ENCODE measurements at regions not wholly inside any gene's neighbourhood (a gene's known extent, or its start where the extent isn't known, plus 50 kb on each side); places are given as distances from the start of the nearest gene placed in this dataset.
"Not testable (repeated sequence)": the region's sequence is repeated elsewhere in the genome, so short reads cannot be mapped to it uniquely, and the experiment has no call there.

- CTCF ChIA-PET, result no interaction called here
These were observed 613.6 kb upstream of the CBLB start for GRCh38 chr3:106482451-106482850.

DNA sequence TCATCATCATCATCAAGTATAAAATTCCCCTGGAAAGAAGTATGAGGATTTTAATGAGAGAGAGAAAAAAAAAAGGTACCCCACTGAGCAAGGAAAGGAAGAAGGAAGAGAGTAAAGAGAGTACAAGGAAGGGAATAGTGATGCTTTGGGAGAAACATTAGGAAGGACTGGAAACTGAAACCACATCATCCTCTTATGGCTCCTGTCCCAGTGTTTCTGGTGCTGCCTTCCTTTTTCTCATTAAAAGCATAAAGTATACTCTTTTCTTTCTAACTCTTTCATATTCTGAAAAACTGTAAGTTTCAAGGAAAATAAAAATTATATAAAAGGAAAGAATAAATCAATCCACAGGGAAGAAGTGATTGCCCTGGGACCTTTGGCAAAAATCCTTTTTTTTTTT, 616.4 kb upstream of the CBLB start:
- H3K4me3 ChIP-seq (ENCODE audit: low read depth, low read length), result no peak overlapping the region
- no peaks in the 10 kb centered on the region for H3K27me3 ChIP-seq (ENCODE audit: control insufficient read depth, insufficient read depth, low read length)
- no peak overlapping the region for H3K27ac ChIP-seq (ENCODE audit: low read depth, low read length)
- TF ChIP-seq, protein P1, sequence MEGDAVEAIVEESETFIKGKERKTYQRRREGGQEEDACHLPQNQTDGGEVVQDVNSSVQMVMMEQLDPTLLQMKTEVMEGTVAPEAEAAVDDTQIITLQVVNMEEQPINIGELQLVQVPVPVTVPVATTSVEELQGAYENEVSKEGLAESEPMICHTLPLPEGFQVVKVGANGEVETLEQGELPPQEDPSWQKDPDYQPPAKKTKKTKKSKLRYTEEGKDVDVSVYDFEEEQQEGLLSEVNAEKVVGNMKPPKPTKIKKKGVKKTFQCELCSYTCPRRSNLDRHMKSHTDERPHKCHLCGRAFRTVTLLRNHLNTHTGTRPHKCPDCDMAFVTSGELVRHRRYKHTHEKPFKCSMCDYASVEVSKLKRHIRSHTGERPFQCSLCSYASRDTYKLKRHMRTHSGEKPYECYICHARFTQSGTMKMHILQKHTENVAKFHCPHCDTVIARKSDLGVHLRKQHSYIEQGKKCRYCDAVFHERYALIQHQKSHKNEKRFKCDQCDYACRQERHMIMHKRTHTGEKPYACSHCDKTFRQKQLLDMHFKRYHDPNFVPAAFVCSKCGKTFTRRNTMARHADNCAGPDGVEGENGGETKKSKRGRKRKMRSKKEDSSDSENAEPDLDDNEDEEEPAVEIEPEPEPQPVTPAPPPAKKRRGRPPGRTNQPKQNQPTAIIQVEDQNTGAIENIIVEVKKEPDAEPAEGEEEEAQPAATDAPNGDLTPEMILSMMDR (IDR thresholded peaks at IDR 0.05; ENCODE audit: low read depth, low read length), result no peak
- ChIA-PET POLR2A (no interaction called here), CTCF (no interaction called here)
- DNase-seq (ENCODE audit: low read depth, low spot score), result no peak
- peaks cover 7% of the 10 kb centered on the region; the same call in 1 of the 2 replicates for H3K9me3 ChIP-seq (ENCODE audit: control insufficient read depth, insufficient read depth, low read length)

More at GRCh38 chr3:106482451-106482850, 613.6 kb upstream of the CBLB start:
- H3K27ac ChIP-seq (ENCODE audit: low read depth, low read length), result no peak overlapping the region
- POLR2A ChIA-PET, result no interaction called here
- H3K27me3 ChIP-seq (ENCODE audit: control insufficient read depth, insufficient read depth, low read length), result no peaks in the 10 kb centered on the region
- peaks cover 7% of the 10 kb centered on the region; the same call in 1 of the 2 replicates for H3K9me3 ChIP-seq (ENCODE audit: control insufficient read depth, insufficient read depth, low read length)
- TF ChIP-seq, protein P1 (IDR thresholded peaks at IDR 0.05; ENCODE audit: low read depth, low read length), result no peak
- no peak overlapping the region for H3K4me3 ChIP-seq (ENCODE audit: low read depth, low read length)
- no peak for DNase-seq (ENCODE audit: low read depth, low spot score)

GRCh38 chr3:106485802-106486201, 617.0 kb upstream of the CBLB start:
- no peaks in the 10 kb centered on the region for H3K27me3 ChIP-seq (ENCODE audit: control insufficient read depth, insufficient read depth, low read length)
- ChIA-PET POLR2A (no interaction called here), CTCF (no interaction called here)
- no peak for DNase-seq (ENCODE audit: low read depth, low spot score)
- H3K27ac ChIP-seq (ENCODE audit: low read depth, low read length), result no peak overlapping the region
- H3K4me3 ChIP-seq (ENCODE audit: low read depth, low read length), result no peak overlapping the region
- peaks cover 7% of the 10 kb centered on the region; the same call in 1 of the 2 replicates for H3K9me3 ChIP-seq (ENCODE audit: control insufficient read depth, insufficient read depth, low read length)
- TF ChIP-seq, protein P1 (IDR thresholded peaks at IDR 0.05; ENCODE audit: low read depth, low read length), result no peak

GRCh38 chr3:106486945-106487639, 618.3 kb upstream of the CBLB start:
- POLR2A ChIA-PET, result interaction anchor here (0.6 kb wide), 1 partner anchor 232 kb away, joined by 7 read pairs; no protein-coding TSS in a partner anchor
- H3K27me3 ChIP-seq (ENCODE audit: control insufficient read depth, insufficient read depth, low read length); H3K27ac ChIP-seq (ENCODE audit: low read depth, low read length); H3K4me3 ChIP-seq (ENCODE audit: low read depth, low read length); H3K9me3 ChIP-seq (ENCODE audit: control insufficient read depth, insufficient read depth, low read length); CTCF ChIA-PET; DNase-seq (ENCODE audit: low read depth, low spot score): not testable (repeated sequence)

- POLR2A ChIA-PET, result no interaction called here
- H3K4me3 ChIP-seq (ENCODE audit: low read depth, low read length), result no peak overlapping the region
- peaks cover 7% of the 10 kb centered on the region; the same call in 1 of the 2 replicates for H3K9me3 ChIP-seq (ENCODE audit: control insufficient read depth, insufficient read depth, low read length)
- no peaks in the 10 kb centered on the region for H3K27me3 ChIP-seq (ENCODE audit: control insufficient read depth, insufficient read depth, low read length)
- CTCF ChIA-PET, result no interaction called here
- TF ChIP-seq, protein P1 (IDR thresholded peaks at IDR 0.05; ENCODE audit: low read depth, low read length), result no peak
- H3K27ac ChIP-seq (ENCODE audit: low read depth, low read length), result no peak overlapping the region
- DNase-seq (ENCODE audit: low read depth, low spot score), result no peak
These were observed 619.5 kb upstream of the CBLB start for GRCh38 chr3:106488331-106488730.
